CD4-positive, alpha-beta T cell treated with Interleukin-2 at 100 ng/mL for 4 hours (primary cell): ENCODE measurements at regions not wholly inside any gene's neighbourhood (a gene's known extent, or its start where the extent isn't known, plus 50 kb on each side); places are given as distances from the start of the nearest gene placed in this dataset.

ENCODE experiments used
- DNase-seq: peaks from one replicate; pipeline ENCODE4 v3.0.0-alpha.2; 2020; ENCODE audit warnings: low spot score

DNA sequence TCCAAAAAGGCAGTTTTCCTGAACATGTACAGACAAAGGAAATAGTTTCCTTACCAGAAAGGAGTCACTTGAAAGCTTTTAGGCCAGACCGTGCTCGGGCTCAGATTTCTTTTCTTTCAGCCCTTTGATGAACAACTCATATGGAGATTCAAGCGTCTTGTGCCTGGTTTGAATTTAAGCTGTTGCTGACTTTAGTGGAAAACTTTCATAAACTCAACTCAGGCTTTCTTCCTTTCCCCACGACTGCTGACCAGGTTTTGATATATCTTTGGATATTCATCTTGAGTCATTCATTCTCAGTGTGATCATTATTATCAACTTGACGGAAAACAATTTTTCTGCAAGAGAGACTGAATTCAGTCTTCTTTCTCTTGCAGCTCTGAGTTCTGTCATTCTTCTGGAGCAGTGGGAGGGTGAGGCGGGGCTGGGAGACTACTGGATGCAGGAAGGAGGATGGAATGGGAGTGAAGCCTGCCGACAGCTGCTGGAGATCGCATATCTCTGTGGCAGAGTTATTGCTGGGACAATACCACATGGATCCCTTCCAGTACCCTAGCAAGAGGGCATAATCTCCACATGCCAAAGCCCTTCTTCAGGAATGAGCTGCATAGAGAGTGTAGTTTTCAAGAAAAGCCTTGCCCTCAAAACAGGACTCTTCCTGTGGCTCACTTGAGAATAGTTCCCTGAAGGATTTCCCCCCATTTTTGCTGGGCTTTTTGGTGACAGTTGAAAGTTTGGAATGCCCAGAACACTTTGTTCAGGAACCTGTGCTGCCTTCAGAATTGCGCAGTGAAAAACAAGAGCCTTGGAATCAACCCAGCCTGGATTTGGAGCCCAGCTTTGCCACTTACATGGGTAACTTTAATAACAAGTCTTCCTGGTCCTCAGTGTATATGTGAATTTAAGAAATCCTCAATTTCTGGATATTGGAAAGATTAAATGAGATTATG, 364.4 kb downstream of the ZNF521 start:
- no peak for DNase-seq

DNA sequence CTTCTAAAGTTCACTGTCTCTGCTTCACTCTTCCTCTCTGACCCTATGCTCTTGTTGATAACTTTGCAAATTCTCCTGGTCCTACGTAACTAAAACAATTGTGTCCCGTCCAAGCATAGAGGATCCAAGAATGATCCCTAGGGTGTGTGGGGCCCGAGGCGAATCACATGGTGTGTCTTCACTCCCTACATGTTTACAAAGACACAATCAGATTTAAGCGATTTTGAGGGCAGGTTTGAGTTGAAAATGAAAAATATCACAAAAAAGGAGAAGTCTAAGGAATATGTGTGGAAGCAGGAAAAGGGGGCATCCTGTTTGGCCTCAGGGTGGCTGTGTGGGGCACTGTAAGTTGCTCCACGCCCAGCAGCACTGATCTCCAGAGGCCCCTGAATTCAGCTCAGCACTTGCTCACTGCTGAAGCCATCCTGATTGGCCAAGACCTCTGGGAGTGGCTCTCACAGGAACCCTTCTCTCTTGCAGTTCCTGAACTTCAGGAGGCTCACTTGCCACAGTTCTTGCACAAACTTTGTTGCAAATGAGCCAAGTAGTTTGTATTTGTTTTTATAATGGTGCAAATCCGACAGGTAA, 363.6 kb downstream of the ZNF521 start:
- DNase-seq = no peak

DNA sequence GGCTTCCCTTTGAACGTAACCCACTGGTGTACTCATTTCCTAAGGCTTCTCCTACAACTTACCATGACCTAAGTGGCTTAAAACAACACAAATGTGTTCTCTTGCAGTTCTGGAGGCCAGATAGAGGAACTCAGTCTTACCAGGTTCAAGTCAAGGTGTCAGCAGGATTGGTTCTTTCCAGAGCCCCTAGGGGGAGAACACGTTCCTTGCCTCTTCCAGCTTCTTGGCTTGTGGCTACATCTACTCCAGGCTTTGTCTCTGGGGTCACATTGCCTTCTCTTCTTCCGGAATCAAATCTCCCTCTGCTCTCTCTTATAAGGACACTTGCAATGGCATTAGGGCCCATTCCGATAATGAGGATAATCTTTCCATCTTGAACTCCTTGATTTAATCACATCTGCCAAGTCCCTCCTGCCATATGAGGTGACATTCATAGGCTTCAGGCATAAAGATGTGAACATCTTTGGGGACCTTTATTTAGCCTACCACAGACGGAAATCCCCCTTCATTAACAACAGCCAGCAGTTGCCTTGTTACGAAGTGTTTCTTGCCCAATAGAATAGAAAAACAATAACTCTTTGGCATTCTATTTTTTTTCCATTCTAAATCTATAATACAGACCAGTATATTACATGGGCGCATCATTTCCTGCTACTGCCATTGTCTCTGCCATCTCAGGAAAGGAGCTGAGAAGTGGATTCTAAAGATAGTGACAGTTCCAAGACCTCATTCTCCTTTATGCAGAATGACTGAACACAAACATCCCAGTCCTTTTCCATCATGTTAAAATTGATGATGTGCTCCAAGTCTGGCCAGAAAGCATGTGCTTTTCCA, 362.0 kb downstream of the ZNF521 start:
- no peak for DNase-seq

DNA sequence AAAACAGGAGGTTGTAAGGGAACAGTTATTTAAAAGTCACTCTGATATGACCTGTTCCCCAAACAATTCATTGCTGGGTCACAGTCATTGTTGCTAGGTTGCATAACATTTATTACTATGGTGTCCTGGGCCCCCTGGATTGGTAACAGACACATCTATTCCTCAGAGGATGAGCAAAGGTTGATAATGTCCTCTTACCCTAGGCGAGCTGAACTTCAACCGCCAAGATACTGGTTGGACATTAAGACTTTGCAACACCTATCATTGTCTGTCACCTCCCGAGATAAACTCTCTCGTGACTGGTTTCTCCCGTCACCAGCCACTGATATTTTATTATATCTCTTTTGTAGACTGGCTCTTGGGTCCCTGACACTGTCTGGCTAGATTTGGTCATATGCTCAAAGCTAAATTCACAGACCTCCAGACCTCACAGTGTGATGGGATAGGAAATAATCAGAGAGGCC, 361.3 kb downstream of the ZNF521 start:
- DNase-seq = no peak

GRCh38 chr18:24991141-24992060, 360.6 kb downstream of the ZNF521 start:
- no peak for DNase-seq

DNA sequence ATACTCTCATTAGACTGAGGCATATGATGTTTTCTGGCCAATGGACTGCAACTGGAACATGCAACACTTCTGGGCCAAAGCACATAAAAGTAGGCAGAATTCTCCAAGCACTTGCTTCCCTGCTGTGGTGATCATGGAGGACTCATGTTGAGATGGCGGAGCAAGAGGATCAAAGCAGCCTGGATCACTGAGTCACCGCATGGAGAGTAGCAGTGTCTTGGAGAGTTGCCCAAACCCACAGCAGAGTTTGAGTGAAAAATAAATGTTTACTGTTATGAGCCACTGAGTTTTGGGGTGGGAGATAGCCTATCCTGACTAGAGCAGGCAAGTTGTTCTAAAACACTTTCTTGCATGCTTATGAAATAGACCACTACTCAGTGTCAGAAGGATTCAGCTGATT, 359.5 kb downstream of the ZNF521 start:
- no peak for DNase-seq

GRCh38 chr18:24993628-24994027, 358.3 kb downstream of the ZNF521 start:
- no peak for DNase-seq

DNA sequence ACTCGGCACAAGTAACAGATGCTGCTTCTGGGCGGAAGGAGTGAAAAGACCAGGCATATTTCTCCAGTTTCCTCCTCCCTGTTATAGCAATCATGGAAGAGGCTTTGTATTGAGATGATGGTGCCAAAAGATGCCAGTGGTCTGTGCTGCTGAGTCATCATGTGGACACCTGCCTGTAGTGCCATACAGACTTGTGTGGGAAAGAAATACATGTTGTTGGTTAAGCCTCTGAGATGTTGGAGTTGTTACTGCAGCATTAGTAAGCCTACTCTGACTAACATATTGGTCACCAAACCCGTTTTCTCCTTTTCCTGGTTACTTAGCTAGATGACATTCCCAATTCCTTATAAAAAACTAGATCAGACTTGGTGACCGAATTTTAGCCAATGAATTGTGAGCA, 356.9 kb downstream of the ZNF521 start:
- DNase-seq = no peak

- no peak for DNase-seq
Observed at GRCh38 chr18:24995755-24996154, 356.2 kb downstream of the ZNF521 start.

GRCh38 chr18:24999650-25000267, 352.2 kb downstream of the ZNF521 start:
- DNase-seq = no peak

- no peak for DNase-seq
Observed at GRCh38 chr18:25001803-25002202, 350.2 kb downstream of the ZNF521 start.

- no peak for DNase-seq
Observed at GRCh38 chr18:25005541-25006403, 346.2 kb downstream of the ZNF521 start.

- no peak for DNase-seq
Observed at GRCh38 chr18:25010623-25011374, 341.2 kb downstream of the ZNF521 start.
